Endothelial cell of hepatic sinusoid (primary cell): ENCODE measurements at regions not wholly inside any gene's neighbourhood (a gene's known extent, or its start where the extent isn't known, plus 50 kb on each side); places are given as distances from the start of the nearest gene placed in this dataset.

Source experiments
- in situ Hi-C: cut with HindIII; loops from 2 replicates; pipeline ENCODE4 v1.10.0; 2017; ENCODE audit warnings: low sequenced_read_pairs

- in situ Hi-C loops: no loop called here
Observed at GRCh38 chr1:82297139-82297896, 496.6 kb downstream of the ADGRL2 start.

GRCh38 chr1:82287556-82287955 is 486.8 kb downstream of the ADGRL2 start:
- in situ Hi-C loops: no loop called here

DNA sequence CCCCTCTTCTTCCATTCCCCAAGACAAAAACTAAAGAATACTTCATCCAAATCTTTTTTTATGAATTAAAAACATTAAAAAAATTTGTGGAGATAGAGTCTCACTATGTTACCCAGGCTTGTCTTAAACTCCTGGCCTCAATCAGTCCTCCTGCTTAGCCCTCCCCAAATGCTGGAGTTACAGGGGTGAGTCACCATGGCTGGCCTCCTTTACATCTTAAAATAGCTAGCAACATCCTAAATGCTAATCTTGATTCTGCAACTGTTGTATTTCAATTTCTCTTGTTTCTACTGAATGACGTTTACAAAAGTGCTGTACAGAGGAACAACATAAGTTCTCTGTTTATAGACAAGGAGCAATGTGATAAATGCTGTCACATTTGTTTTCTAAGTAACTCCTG is 483.5 kb downstream of the ADGRL2 start:
- in situ Hi-C loops: no loop called here

- in situ Hi-C loops: no loop called here
Observed at GRCh38 chr1:82279241-82279640, 478.5 kb downstream of the ADGRL2 start.

- in situ Hi-C loops: no loop called here
Observed at GRCh38 chr1:82273816-82274215, 473.1 kb downstream of the ADGRL2 start.

- in situ Hi-C loops: no loop called here
Observed at GRCh38 chr1:82269431-82269830, 468.7 kb downstream of the ADGRL2 start.

- in situ Hi-C loops: no loop called here
Observed at GRCh38 chr1:82268826-82269225, 468.1 kb downstream of the ADGRL2 start.

DNA sequence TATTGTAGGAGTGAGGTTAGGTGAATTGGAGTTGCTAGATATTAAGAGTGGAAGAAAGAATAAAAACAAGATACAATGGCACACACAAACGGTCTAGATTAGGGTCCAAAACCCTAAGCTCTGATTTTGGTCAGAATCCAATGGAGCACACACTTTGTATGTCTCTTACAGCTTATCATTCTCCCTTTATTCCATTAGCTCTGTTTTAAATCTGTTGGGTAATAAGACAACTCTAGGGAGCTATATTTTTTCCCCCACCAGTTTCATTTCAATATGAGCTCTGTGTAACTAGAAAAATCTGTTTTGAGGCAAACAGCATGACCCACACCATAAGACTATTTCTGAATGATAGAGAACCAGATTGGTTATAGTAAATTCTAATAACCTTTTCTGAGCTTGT is 465.6 kb downstream of the ADGRL2 start:
- in situ Hi-C loops: no loop called here

GRCh38 chr1:82265436-82265835 is 464.7 kb downstream of the ADGRL2 start:
- in situ Hi-C loops: no loop called here

GRCh38 chr1:82264802-82265201 is 464.1 kb downstream of the ADGRL2 start:
- in situ Hi-C loops: no loop called here

- in situ Hi-C loops: no loop called here
Observed at GRCh38 chr1:82263396-82263795, 462.7 kb downstream of the ADGRL2 start.

DNA sequence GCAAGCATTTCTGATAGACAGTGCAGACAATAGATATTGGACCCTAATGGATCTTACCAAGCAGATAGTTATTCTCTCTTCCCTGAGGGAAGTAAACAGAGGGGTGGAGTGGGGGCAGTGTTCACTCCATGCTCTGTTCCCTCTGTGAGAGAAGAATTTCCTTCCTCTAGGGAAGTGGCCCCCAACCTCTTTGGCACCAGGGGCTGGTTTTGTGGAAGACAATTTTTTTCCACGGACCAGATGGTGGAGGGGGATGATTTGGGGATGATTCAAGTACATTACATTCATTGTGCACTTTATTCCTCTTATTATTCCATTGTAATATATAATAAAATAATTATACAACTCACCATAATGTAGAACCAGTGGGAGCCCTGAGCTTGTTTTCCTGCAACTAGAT is 459.9 kb downstream of the ADGRL2 start:
- in situ Hi-C loops: no loop called here

GRCh38 chr1:82260051-82260450 is 459.3 kb downstream of the ADGRL2 start:
- in situ Hi-C loops: no loop called here

- in situ Hi-C loops: no loop called here
Observed at GRCh38 chr1:82258887-82259286, 458.2 kb downstream of the ADGRL2 start.

DNA sequence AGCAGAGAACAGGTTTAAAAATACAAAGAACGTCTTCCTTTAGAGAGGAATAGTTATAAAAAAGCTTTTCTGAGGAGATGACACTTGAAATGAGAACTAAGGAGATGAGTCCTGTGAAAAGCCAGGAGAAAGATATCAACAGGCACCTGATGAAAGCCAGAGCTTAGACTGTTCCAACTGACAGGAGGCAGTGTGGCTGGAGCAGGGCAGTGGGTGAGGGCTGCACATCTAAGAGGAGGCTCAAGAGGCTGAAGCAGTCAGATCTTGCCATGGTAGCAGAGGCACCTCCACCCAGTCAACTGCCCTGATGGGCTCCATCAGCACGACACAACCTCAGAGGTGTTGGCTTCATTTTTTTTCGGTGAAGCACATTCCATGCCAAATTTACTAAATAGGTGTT is 445.3 kb downstream of the ADGRL2 start:
- in situ Hi-C loops: no loop called here

- in situ Hi-C loops: no loop called here
Observed at GRCh38 chr1:82245345-82246014, 444.7 kb downstream of the ADGRL2 start.

DNA sequence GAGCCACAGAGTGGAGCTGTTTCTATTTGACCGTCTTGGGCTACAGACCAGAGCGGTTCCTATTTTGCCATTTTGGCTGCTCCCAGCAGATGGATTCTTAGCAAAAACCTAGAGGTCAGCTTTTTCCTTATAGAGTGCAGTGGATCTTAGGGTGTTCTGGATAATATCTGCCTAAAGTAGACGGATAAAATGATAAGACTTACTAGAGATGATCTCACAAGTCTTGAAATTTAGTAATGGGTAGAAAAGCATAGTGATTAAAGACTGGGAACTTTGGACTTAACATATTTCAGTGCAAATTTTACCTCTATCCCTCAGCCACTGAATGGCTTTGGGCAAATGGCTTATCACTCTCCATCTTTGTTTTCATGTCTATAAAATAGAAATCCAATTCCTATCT is 439.8 kb downstream of the ADGRL2 start:
- in situ Hi-C loops: no loop called here

DNA sequence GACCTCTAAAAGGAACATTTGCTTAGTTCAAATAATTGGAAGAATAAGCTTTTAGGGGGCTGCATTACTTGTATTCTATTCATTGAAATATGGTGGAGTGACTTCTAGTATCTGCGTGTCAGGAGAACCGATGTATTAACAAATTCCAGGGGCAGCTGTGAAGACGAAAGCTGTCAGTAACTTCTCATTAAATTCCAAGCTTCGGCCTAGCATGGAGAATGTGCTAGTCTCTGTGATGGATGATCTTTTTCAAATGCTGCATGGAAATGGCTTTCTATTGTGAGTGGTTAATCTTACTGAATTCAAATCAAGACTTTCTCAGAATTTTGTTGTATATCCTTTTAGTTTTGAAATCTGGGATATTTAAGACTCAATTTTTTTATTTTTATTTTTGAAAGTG is 429.9 kb downstream of the ADGRL2 start:
- in situ Hi-C loops: no loop called here

DNA sequence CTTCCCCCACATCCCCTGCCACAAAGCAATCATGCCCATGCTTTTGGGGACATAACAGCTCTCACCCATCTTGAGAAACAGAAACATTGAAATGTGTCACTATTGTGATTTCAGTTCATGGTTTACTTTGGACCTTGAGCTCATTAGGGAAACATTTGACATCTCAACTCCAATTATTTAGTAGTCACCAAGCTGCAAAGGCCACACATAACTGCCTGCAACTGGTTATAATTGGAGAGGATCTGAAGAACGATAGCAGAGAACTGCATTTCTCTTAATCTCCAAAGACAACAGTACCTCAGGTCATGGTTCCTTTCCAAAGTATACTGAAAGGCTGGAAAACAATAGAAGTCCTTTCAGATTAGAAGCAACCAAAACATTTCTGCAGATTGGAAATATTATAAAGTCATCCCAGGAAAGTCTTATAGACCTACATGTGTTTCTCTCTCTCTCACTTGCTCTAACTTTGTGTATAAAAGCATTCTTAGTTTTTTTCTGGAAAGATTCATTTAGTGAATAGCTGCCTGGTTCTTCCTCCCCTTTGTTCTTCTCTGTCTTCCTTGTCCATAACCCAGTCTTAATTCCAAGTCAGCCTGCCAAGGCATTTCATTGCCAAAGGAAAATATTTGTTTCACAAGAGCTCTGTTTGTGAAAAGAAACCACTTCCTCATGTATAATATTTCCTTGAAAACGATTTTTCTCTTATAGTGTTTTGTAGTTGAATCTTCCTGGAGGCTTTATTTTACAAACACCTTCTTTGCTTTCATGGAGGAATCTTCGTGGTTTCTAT is 426.8 kb downstream of the ADGRL2 start:
- in situ Hi-C loops: no loop called here

GRCh38 chr1:82226186-82226505 is 425.4 kb downstream of the ADGRL2 start:
- in situ Hi-C loops: no loop called here

DNA sequence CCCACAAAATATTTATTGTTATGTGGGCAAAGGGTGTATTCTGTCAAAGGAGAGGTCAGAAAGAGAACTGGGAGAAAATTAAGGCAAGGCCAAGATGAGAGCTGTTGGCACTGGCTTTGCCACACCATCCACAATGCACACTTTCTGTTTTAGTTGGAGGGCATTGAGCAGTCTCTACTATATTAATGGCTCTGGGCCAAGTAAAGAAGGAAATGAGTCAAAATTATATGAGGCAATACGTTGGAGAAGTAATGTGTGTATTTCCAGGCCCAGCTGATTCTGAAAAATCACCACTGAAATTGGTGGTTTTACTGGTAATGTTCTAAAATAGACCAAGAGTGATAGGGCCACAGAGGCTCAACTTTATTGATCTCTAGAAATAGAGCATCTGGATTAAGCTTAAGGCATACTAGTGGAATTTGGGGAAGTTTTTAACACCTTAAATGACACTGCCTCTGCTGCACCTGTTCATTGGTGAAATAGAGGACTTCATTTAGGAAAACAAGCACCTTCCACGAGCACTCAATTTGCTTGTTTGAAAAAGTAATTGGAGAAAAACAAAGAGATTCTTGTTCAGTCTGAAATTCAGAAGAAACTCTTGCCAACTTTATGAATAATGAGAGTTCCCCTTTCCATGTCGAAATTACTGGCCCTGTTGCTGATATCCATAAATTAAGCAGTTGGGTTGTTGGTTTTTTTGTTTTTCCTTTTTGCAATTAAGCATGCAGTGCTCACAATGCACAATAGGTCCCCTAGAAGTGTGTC is 424.9 kb downstream of the ADGRL2 start:
- in situ Hi-C loops: no loop called here
